Neural cell (in vitro differentiated cells): ENCODE measurements at regions not wholly inside any gene's neighbourhood (a gene's known extent, or its start where the extent isn't known, plus 50 kb on each side); places are given as distances from the start of the nearest gene placed in this dataset.

Experiments
- H2AFZ ChIP-seq: fragments of 200-600, 300-800 bp; sonication (generic), shearing (Covaris generic); 2 replicates; pipeline ENCODE4 v1.6.0; 2014; ENCODE audit warnings: low read depth, mild to moderate bottlenecking, antibody characterized with exemption, low read length, moderate library complexity
- H3F3A ChIP-seq: fragments of 200-600 bp; shearing (Covaris generic); 2 replicates; pipeline ENCODE4 v1.6.1; 2016; ENCODE audit warnings: mild to moderate bottlenecking, moderate library complexity, mixed read lengths, antibody characterized with exemption, low read length; ENCODE audit not compliant: insufficient read depth, poor library complexity, severe bottlenecking
- H3K27ac ChIP-seq: fragments of 200-600, 300-800 bp; sonication (generic), shearing (Covaris generic); 2 replicates; pipeline ENCODE4 v1.5.1; 2014; ENCODE audit warnings: mild to moderate bottlenecking, low read length, moderate library complexity
- H3K27me3 ChIP-seq: fragments of 300-800, 200-600 bp; sonication (generic), shearing (Covaris generic); 2 replicates; pipeline ENCODE4 v1.6.0; 2014; ENCODE audit warnings: mild to moderate bottlenecking, low read depth, low read length, moderate library complexity; ENCODE audit not compliant: insufficient read depth
- H3K36me3 ChIP-seq: fragments of 300-800, 200-600 bp; sonication (generic), shearing (Covaris generic); 2 replicates; pipeline ENCODE4 v1.5.1; 2014; ENCODE audit warnings: mild to moderate bottlenecking, antibody characterized with exemption, low read length, moderate library complexity; ENCODE audit not compliant: insufficient read depth
- H3K4me2 ChIP-seq: fragments of 300-800, 200-600 bp; sonication (generic), shearing (Covaris generic); 2 replicates; pipeline ENCODE4 v1.6.0; 2014; ENCODE audit warnings: mild to moderate bottlenecking, low read length
- H3K4me3 ChIP-seq: fragments of 300-800, 200-600 bp; sonication (generic), shearing (Covaris generic); 2 replicates; pipeline ENCODE4 v1.5.1; 2014; ENCODE audit warnings: mild to moderate bottlenecking, low read length, moderate library complexity
- H3K79me2 ChIP-seq: fragments of 200-600 bp; shearing (Covaris generic); replicated peaks from 2 replicates; pipeline ENCODE4 v1.6.0; 2014; ENCODE audit warnings: mild to moderate bottlenecking, low read length, moderate library complexity; ENCODE audit not compliant: insufficient read depth
- H3K9ac ChIP-seq: fragments of 300-800, 200-600 bp; sonication (generic), shearing (Covaris generic); 2 replicates; pipeline ENCODE4 v1.6.1; 2016; ENCODE audit warnings: mild to moderate bottlenecking, low read length, mixed read lengths
- H3K9me2 ChIP-seq: fragments of 200-600 bp; shearing (Covaris generic); 2 replicates; pipeline ENCODE4 v1.6.1; 2016; ENCODE audit warnings: mild to moderate bottlenecking, low read length, mixed read lengths; ENCODE audit not compliant: insufficient read depth
- H3K9me3 ChIP-seq: fragments of 200-600, 300-800 bp; sonication (generic), shearing (Covaris generic); 2 replicates; pipeline ENCODE4 v1.6.1; 2016; ENCODE audit warnings: mild to moderate bottlenecking, mixed run types, low read length, moderate library complexity, mixed read lengths
- H4K20me1 ChIP-seq: fragments of 200-600 bp; shearing (Covaris generic); 2 replicates; pipeline ENCODE4 v1.6.1; 2016; ENCODE audit warnings: mild to moderate bottlenecking, mixed run types; ENCODE audit not compliant: insufficient read depth
- CTCF ChIP-seq: fragments of 450-650 bp; IDR thresholded peaks from 2 replicates; pipeline ENCODE4 v1.5.1; 2014; ENCODE audit warnings: antibody characterized with exemption, mild to moderate bottlenecking, moderate library complexity; ENCODE audit not compliant: poor library complexity, severe bottlenecking
- EP300 ChIP-seq: fragments of 450-650 bp; conservative IDR thresholded peaks from 2 replicates; pipeline ENCODE4 v1.6.1; 2014; ENCODE audit warnings: antibody characterized with exemption, mild to moderate bottlenecking, moderate library complexity; ENCODE audit not compliant: poor library complexity, severe bottlenecking
- EZH2 ChIP-seq: fragments of 200-600, 300-800 bp; shearing (Covaris generic), sonication (generic); IDR thresholded peaks from 2 replicates; pipeline ENCODE4 v1.6.1; 2014; ENCODE audit warnings: antibody characterized with exemption, low read length, borderline replicate concordance, mild to moderate bottlenecking; ENCODE audit not compliant: insufficient read depth, poor library complexity, severe bottlenecking
- MXI1 ChIP-seq: fragments of 450-650 bp; conservative IDR thresholded peaks from 2 replicates; pipeline ENCODE4 v1.6.1; 2014; ENCODE audit warnings: antibody characterized with exemption, mild to moderate bottlenecking; ENCODE audit not compliant: poor library complexity, severe bottlenecking
- POLR2AphosphoS5 ChIP-seq: IDR thresholded peaks from 2 replicates; pipeline ENCODE4 v1.6.1; 2012
- RAD21 ChIP-seq: fragments of 450-650 bp; conservative IDR thresholded peaks from 2 replicates; pipeline ENCODE4 v1.6.1; 2014; ENCODE audit warnings: antibody characterized with exemption, mild to moderate bottlenecking, moderate library complexity
- REST ChIP-seq: IDR thresholded peaks from 2 replicates; pipeline ENCODE4 v1.6.1; 2012; ENCODE audit warnings: borderline replicate concordance
- SMC3 ChIP-seq: fragments of 450-650 bp; conservative IDR thresholded peaks from 2 replicates; pipeline ENCODE4 v1.6.1; 2014; ENCODE audit warnings: antibody characterized with exemption, mild to moderate bottlenecking, moderate library complexity; ENCODE audit not compliant: poor library complexity
- TAF1 ChIP-seq: IDR thresholded peaks from 2 replicates; pipeline ENCODE4 v1.6.1; 2012; ENCODE audit warnings: low read depth

GRCh38 chr16:47848421-47849109 is 307.2 kb downstream of the ABCC12 start:
- Histone ChIP-seq H3K9me3 (no peaks in the 10 kb centered on the region), H3K9ac (no peak overlapping the region), H4K20me1 (no peaks in the 10 kb centered on the region), H3K9me2 (no peaks in the 10 kb centered on the region), H3K36me3 (no peaks in the 10 kb centered on the region), H3K79me2 (no peaks in the 10 kb centered on the region), H3K27me3 (no peaks in the 10 kb centered on the region), H2AFZ (no peak overlapping the region), H3K4me2 (no peak overlapping the region), H3F3A (no peaks in the 10 kb centered on the region), H3K4me3 (no peak overlapping the region), H3K27ac (no peak overlapping the region)
- TF ChIP-seq TAF1 (no peak), MXI1 (no peak), POLR2AphosphoS5 (no peak), EZH2 (no peak), CTCF (no peak), EP300 (no peak), REST (no peak), SMC3 (no peak), RAD21 (no peak)

- no peaks in the 10 kb centered on the region for H3K36me3 ChIP-seq
- H3K9me2 ChIP-seq: no peaks in the 10 kb centered on the region
- H4K20me1 ChIP-seq: no peaks in the 10 kb centered on the region
- no peaks in the 10 kb centered on the region for H3F3A ChIP-seq
- H3K27me3 ChIP-seq: no peaks in the 10 kb centered on the region
- no peaks in the 10 kb centered on the region for H3K9me3 ChIP-seq
- no peak overlapping the region for H3K9ac ChIP-seq
- TF ChIP-seq RAD21 (no peak), POLR2AphosphoS5 (no peak), REST (no peak), MXI1 (no peak), TAF1 (no peak), CTCF (no peak), EP300 (no peak), SMC3 (no peak), EZH2 (no peak)
- no peak overlapping the region for H3K4me2 ChIP-seq
- H3K27ac ChIP-seq: no peak overlapping the region
- H3K79me2 ChIP-seq: no peaks in the 10 kb centered on the region
- H3K4me3 ChIP-seq: no peak overlapping the region
- no peak overlapping the region for H2AFZ ChIP-seq
Measured at GRCh38 chr16:47847220-47847970, 308.4 kb downstream of the ABCC12 start.
